ENCODE measurements at regions not wholly inside any gene's neighbourhood (a gene's known extent, or its start where the extent isn't known, plus 50 kb on each side); places are given as distances from the start of the nearest gene placed in this dataset.
A peak's percentile ranks its signal among the peaks of the same experiment; 100 is the strongest.

DNA sequence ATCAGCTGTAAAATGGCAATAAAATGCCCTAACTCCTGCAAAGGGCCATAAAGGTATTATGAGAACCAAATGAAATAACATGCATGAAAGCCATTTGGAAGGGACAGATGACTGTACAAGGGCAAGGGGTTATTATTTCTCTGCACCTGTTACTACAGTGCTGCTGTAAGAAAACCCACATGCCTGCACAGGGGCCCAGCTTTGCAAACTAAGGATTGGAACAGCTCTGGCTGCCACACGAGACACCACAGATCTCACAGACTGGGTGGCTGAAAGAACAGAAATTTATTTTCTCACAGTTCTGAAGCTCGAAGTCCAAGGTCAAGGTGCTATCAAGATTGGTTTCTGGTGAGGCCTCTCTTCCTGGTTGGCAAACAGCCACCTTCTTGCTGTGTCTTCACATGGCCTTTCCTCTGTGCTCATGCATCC lies 409.0 kb upstream of the NRP1 start:
- DNase-seq (ENCODE audit: low spot score), result peak; percentile 80

DNA sequence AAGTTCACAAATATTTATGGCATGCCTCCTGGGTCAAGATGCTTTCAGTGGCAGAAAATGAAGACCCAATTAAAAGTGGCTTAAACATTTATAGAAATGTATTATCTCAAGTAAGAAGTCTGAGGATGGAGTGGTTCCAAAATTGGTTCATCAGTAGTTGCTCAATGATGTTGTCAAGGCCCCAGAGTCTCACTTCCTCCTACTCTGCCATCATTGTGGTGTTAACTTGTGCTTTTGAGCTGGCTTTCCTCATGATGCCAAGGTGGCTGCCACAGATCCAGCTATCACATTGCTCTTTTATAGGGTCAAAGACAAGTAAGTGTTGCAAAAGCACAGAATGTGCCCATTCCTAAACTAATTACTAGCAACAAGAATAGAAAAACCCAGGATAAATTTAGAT lies 404.6 kb upstream of the NRP1 start:
- DNase-seq (ENCODE audit: low spot score), result no peak

GRCh38 chr10:33735464-33735923 lies 401.0 kb upstream of the NRP1 start:
- DNase-seq (ENCODE audit: low spot score), result no peak

- DNase-seq (ENCODE audit: low spot score), result no peak
These were observed 400.1 kb upstream of the NRP1 start for GRCh38 chr10:33734393-33735155.

- no peak for DNase-seq (ENCODE audit: low spot score)
These were observed 398.6 kb upstream of the NRP1 start for GRCh38 chr10:33733058-33733457.

DNA sequence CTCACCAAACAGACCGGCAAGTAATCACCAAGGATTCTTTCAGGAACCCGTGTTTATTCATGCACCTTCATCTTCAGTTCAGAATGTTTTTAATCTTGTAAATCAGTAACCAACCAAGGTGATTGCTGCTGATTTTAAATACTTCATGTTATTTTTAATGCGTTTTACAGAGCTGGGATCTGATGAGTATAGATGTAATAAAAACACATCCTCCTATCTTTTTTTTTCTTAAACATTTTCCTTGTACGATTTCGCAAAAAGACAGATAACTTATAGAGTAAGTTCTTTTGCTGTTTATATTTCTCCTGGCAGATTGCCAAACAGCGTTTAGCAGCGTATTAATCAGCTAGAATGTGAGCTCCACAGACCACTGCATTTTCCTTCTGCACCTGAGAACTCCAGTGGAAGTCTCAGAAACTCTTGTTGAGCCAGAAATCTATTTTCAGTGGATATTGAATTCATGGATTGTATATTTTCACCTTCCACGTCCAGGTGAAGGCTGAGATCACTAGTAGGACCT lies 397.8 kb upstream of the NRP1 start:
- no peak for DNase-seq (ENCODE audit: low spot score)

- DNase-seq (ENCODE audit: low spot score), result no peak
These were observed 396.9 kb upstream of the NRP1 start for GRCh38 chr10:33731322-33731721.

GRCh38 chr10:33725430-33725829 lies 391.0 kb upstream of the NRP1 start:
- no peak for DNase-seq (ENCODE audit: low spot score)

- DNase-seq (ENCODE audit: low spot score), result no peak
These were observed 388.7 kb upstream of the NRP1 start for GRCh38 chr10:33723181-33723580.

DNA sequence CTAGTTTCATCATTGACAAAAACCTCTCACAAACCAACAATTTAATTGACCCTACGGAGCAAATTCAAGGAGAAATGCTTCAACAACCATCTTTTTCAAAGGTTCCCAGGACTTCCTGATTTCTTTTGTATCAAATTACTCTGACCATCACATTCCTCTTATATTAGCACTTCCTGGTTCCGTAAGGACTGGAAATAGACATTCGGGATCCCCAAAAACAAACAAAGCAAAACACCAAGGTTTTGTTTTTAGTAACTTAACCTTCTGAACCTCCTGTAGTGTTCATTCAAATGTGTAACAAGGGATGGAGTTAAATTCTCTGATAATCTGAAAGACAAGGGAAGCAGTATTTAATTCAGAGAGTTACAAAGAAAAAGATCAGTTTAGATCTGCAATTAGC lies 387.6 kb upstream of the NRP1 start:
- DNase-seq (ENCODE audit: low spot score), result no peak

DNA sequence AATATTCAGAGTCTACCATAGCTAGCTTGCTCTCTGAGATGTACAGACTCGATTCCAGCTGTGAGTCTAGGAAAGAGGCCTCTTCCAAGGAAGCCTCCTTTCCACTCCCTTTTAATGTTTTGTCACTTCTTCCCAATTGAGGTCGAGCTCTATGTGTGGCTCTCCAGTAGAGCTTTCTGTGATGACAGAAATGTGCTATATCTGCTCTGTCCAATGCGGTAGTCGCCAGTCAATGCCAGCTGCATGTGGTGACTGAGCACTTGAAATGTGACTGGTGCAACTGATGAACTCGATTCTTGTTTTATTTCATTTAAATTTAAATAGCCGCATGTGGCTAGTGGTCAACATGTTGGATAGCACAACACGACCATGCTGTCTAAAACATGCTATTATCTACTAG lies 387.0 kb upstream of the NRP1 start:
- DNase-seq (ENCODE audit: low spot score), result no peak

DNA sequence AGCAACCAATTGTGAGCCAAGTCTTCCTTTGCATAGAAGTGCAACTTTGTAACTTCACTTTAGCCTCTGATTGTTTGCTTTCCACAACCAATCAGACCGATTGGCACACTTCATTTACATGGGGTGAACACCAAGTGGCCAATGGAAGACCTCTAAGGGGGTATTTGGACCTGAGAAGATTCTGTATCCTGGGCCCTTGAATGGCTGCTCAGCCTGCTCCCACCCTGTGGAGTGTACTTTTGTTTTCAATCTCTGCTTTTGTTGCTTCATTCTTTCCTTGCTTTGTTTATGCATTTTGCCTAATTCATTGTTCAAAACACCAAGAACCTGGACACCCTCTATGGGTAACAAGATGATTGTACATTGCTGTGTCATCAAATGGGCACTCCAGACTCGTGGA lies 385.7 kb upstream of the NRP1 start:
- DNase-seq (ENCODE audit: low spot score), result no peak

DNA sequence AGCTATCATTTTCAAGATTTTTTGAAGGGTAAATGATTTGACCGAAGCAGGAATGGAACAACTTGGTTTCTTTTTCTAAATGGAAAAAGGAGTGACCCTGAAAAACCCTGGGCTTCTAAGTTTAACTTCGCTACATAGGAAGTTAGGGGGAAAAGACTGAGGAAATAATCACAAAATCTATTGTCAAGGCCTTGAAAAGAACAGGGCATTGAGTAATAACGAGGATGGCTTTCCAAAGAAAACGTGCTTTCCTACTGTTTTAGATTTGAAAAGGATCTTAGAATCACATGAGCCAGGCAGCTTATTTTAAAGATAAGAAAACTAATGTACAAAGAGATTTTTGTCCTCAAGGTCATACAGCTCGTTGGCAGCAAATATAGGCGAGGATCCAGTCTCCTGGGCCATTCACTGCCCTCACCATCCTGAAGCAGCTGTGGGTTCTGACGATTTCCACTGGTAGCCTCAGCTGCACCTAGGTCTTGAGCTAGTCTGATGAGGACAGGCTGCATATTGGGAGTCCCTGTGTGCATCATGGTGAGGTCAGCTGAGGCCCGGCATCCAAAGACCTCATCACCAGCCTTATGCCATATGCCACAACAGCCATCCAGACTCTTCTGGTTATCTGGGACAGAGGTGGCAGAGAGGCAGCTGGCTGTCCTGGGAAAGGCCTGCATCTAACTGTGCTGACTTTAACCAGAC lies 384.7 kb upstream of the NRP1 start:
- no peak for DNase-seq (ENCODE audit: low spot score)

GRCh38 chr10:33716501-33717267 lies 382.2 kb upstream of the NRP1 start:
- peak; percentile 39 for DNase-seq (ENCODE audit: low spot score)

DNA sequence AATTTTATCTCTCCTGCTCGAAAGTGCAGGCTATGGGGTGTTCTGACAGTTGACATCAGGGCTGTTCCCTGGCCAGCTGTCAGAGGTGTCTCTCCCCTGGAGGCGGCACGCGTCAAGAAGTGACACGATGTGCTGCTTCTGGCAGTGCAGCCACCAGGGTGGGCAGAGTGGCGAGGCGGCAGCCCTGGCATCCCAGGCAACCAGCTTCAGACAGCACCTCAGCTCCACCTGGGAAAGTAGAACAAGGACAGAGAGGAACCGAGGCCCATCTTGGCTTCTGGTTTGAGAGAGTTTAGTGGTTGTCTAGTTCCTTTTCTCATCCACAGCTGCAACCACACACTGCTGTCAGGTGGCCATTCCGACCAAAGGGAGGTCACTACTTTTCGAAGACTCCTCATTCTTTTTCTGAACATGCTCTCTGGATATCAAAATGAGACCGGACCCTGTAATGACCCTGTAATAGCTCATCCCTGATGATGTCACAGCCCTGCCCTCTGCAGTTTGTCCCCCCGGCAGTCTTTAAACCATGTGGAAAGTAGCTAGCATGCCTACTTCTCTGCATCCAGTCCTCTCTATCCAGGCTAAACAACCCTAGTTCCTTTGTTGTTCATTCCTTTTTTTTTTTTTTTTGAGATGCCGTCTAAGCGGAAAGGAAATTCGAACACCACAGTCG lies 381.0 kb upstream of the NRP1 start:
- DNase-seq (ENCODE audit: low spot score), result no peak

GRCh38 chr10:33712825-33713224 lies 378.4 kb upstream of the NRP1 start:
- DNase-seq (ENCODE audit: low spot score), result no peak

GRCh38 chr10:33710006-33710405 lies 375.5 kb upstream of the NRP1 start:
- no peak for DNase-seq (ENCODE audit: low spot score)

DNA sequence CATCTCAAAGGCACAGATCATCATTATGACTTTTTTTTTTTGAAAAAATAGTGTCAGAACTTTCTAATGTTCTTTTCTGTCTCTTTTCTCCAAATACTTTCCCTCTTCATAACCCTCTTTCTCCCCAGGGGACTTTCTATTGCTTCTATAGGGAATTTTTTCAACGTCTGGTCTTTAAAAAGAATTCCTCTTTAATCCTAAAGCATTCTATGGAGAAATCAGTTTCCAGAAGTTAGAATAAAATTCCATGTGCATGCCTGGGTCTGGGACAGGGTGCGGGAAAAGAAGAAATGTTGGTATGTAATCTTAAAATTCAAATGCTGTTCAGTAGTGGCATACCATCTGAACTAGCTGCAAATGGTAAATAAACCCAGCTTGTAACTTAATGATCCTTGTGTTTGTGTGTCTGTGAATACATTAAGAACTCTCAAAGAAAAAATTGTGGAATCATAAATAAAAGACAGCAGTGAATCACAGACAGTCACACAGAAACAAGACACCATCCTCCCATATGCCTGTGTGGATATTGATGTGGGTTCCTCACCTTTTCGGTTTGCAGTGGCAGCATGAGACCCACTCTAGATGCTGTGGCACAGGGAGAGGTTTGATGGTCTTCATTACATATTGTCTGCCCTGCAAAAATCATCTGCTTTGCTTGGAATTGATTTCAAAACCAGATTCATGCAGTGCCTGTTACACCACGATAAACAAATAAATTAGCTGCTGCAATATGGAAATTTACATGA lies 374.7 kb upstream of the NRP1 start:
- DNase-seq (ENCODE audit: low spot score), result no peak

GRCh38 chr10:33708561-33708960 lies 374.1 kb upstream of the NRP1 start:
- DNase-seq (ENCODE audit: low spot score), result no peak

DNA sequence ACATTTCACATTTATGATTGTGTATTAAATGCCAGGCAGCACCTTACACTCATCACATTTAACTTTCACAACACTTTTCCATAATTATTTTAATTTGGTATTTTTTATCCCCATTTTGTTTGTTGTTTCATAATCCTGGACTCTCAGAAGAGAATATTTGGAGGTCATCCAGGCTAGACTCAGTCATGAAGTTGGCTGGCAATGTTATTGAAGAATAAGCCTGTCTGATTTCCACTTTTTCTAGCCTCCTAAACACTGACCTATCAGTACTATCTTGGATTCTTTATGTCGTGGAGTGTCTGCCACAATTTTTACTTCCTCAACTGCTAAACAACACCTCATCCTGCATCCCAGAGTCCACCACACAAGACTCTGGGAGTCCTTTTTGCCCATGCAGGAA lies 372.3 kb upstream of the NRP1 start:
- DNase-seq (ENCODE audit: low spot score), result no peak

GRCh38 chr10:33706191-33706590 lies 371.7 kb upstream of the NRP1 start:
- no peak for DNase-seq (ENCODE audit: low spot score)

Data from mucosa of gallbladder (tissue), 1 donor.